ENCODE measurements at regions not wholly inside any gene's neighbourhood (a gene's known extent, or its start where the extent isn't known, plus 50 kb on each side); places are given as distances from the start of the nearest gene placed in this dataset.
A peak's percentile ranks its signal among the peaks of the same experiment; 100 is the strongest.

DNA sequence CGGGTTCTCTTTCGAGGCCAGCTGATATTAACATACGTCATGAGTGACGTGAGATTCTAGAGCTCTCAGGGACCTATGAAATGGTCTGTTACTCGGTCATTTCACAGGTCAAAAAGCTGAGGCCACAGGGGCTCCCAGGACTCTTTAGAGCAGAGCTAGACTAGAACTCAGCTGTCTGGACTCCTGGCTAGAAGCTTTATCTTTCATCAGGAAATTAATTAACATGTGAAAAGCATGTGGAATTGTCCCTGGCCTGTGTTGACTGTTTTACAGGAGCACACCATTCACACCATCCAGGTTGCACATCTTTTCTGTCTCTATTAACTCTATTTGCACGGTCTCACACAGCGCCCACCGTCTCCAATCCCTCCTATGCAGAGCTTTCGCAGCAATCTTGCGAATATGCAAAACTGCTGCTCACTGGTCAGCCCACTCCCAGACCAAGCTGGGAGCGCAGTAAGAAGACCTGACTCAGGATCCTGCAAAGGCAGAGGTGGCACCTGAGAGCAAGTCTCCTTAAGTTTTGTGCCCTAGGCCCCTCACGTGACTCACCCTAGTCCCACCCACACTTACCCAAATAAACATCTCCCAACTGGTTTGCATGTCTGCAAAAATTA, 522.5 kb downstream of the CD83 start (continued):
- TF ChIP-seq RELA (CRISPR knock-in tag; IDR thresholded peaks at IDR 0.05; ENCODE audit: borderline replicate concordance) (no peak), FOXK1 (CRISPR knock-in tag; IDR thresholded peaks at IDR 0.05) (peak; percentile 57; the same call in 1 of the 2 replicates), ESRRA (CRISPR knock-in tag; IDR thresholded peaks at IDR 0.05; ENCODE audit: borderline replicate concordance) (no peak), JUN (CRISPR knock-in tag; IDR thresholded peaks at IDR 0.05) (no peak), KAT7 (CRISPR knock-in tag; IDR thresholded peaks at IDR 0.05; ENCODE audit: borderline replicate concordance) (no peak), SOX15 (CRISPR knock-in tag; IDR thresholded peaks at IDR 0.05) (no peak), CBFB (CRISPR knock-in tag; IDR thresholded peaks at IDR 0.05; ENCODE audit: low read depth) (no peak)
- TF ChIP-seq, protein P1, sequence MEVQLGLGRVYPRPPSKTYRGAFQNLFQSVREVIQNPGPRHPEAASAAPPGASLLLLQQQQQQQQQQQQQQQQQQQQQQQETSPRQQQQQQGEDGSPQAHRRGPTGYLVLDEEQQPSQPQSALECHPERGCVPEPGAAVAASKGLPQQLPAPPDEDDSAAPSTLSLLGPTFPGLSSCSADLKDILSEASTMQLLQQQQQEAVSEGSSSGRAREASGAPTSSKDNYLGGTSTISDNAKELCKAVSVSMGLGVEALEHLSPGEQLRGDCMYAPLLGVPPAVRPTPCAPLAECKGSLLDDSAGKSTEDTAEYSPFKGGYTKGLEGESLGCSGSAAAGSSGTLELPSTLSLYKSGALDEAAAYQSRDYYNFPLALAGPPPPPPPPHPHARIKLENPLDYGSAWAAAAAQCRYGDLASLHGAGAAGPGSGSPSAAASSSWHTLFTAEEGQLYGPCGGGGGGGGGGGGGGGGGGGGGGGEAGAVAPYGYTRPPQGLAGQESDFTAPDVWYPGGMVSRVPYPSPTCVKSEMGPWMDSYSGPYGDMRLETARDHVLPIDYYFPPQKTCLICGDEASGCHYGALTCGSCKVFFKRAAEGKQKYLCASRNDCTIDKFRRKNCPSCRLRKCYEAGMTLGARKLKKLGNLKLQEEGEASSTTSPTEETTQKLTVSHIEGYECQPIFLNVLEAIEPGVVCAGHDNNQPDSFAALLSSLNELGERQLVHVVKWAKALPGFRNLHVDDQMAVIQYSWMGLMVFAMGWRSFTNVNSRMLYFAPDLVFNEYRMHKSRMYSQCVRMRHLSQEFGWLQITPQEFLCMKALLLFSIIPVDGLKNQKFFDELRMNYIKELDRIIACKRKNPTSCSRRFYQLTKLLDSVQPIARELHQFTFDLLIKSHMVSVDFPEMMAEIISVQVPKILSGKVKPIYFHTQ (CRISPR knock-in tag; IDR thresholded peaks at IDR 0.05): no peak
- TF ChIP-seq, protein P2, sequence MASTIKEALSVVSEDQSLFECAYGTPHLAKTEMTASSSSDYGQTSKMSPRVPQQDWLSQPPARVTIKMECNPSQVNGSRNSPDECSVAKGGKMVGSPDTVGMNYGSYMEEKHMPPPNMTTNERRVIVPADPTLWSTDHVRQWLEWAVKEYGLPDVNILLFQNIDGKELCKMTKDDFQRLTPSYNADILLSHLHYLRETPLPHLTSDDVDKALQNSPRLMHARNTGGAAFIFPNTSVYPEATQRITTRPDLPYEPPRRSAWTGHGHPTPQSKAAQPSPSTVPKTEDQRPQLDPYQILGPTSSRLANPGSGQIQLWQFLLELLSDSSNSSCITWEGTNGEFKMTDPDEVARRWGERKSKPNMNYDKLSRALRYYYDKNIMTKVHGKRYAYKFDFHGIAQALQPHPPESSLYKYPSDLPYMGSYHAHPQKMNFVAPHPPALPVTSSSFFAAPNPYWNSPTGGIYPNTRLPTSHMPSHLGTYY (CRISPR knock-in tag; IDR thresholded peaks at IDR 0.05): no peak
- TF ChIP-seq, protein P3, sequence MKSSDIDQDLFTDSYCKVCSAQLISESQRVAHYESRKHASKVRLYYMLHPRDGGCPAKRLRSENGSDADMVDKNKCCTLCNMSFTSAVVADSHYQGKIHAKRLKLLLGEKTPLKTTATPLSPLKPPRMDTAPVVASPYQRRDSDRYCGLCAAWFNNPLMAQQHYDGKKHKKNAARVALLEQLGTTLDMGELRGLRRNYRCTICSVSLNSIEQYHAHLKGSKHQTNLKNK (CRISPR knock-in tag; IDR thresholded peaks at IDR 0.05): no peak
- TF ChIP-seq, protein P4, sequence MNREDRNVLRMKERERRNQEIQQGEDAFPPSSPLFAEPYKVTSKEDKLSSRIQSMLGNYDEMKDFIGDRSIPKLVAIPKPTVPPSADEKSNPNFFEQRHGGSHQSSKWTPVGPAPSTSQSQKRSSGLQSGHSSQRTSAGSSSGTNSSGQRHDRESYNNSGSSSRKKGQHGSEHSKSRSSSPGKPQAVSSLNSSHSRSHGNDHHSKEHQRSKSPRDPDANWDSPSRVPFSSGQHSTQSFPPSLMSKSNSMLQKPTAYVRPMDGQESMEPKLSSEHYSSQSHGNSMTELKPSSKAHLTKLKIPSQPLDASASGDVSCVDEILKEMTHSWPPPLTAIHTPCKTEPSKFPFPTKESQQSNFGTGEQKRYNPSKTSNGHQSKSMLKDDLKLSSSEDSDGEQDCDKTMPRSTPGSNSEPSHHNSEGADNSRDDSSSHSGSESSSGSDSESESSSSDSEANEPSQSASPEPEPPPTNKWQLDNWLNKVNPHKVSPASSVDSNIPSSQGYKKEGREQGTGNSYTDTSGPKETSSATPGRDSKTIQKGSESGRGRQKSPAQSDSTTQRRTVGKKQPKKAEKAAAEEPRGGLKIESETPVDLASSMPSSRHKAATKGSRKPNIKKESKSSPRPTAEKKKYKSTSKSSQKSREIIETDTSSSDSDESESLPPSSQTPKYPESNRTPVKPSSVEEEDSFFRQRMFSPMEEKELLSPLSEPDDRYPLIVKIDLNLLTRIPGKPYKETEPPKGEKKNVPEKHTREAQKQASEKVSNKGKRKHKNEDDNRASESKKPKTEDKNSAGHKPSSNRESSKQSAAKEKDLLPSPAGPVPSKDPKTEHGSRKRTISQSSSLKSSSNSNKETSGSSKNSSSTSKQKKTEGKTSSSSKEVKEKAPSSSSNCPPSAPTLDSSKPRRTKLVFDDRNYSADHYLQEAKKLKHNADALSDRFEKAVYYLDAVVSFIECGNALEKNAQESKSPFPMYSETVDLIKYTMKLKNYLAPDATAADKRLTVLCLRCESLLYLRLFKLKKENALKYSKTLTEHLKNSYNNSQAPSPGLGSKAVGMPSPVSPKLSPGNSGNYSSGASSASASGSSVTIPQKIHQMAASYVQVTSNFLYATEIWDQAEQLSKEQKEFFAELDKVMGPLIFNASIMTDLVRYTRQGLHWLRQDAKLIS (CRISPR knock-in tag; IDR thresholded peaks at IDR 0.05; ENCODE audit: borderline replicate concordance): no peak
- TF ChIP-seq, protein P5, sequence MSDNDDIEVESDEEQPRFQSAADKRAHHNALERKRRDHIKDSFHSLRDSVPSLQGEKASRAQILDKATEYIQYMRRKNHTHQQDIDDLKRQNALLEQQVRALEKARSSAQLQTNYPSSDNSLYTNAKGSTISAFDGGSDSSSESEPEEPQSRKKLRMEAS (CRISPR knock-in tag; IDR thresholded peaks at IDR 0.05): 0 out of 2 replicates have a peak, but pooled peaks have one; percentile 44

DNA sequence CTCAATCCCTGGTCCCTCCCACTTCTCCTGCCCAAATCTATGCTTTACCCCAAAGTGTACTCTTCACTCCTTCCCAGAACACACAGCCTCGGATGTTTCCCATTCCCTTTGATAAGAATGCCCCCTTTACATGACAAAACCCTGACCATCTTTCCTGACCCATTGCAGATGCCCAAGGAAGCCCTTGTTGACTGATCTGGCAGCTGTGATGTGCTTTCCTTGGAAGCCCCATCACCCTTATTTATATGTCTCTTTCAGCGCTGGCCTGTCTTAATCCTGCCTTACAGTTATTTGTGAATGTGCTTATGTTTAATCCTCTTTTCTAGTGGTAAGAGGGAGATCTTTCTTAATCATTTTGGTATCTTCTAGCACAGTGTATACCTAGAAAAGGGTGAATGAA, 523.1 kb downstream of the CD83 start:
- peak overlapping the region; percentile 41 for H3K4me3 Mint-ChIP-seq
- DNase-seq (ENCODE audit: low spot score): no peak
- H3K27ac Mint-ChIP-seq: peak overlapping the region; percentile 96
- H3K4me1 Mint-ChIP-seq: peaks cover 68% of the 10 kb centered on the region
- ChIA-PET POLR2A (no interaction called here), CTCF (interaction anchor here (1.2 to 2.1 kb wide), 3 partner anchors 71 to 512 kb away, joined by 3 to 6 read pairs (median 3); no protein-coding TSS in a partner anchor)
- H3K9me3 Mint-ChIP-seq: no peaks in the 10 kb centered on the region
- H3K36me3 Mint-ChIP-seq: no peaks in the 10 kb centered on the region
- no peak for ATAC-seq
- no peaks in the 10 kb centered on the region for H3K27me3 Mint-ChIP-seq (ENCODE audit: low read depth)
- TF ChIP-seq TEAD1 (CRISPR knock-in tag; IDR thresholded peaks at IDR 0.05): no peak
- TF ChIP-seq, protein P6, sequence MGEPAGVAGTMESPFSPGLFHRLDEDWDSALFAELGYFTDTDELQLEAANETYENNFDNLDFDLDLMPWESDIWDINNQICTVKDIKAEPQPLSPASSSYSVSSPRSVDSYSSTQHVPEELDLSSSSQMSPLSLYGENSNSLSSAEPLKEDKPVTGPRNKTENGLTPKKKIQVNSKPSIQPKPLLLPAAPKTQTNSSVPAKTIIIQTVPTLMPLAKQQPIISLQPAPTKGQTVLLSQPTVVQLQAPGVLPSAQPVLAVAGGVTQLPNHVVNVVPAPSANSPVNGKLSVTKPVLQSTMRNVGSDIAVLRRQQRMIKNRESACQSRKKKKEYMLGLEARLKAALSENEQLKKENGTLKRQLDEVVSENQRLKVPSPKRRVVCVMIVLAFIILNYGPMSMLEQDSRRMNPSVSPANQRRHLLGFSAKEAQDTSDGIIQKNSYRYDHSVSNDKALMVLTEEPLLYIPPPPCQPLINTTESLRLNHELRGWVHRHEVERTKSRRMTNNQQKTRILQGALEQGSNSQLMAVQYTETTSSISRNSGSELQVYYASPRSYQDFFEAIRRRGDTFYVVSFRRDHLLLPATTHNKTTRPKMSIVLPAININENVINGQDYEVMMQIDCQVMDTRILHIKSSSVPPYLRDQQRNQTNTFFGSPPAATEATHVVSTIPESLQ (CRISPR knock-in tag; IDR thresholded peaks at IDR 0.05): no peak
- no peak for TF ChIP-seq ZNF396 (CRISPR knock-in tag; IDR thresholded peaks at IDR 0.05; ENCODE audit: borderline replicate concordance)
- TF ChIP-seq, protein P2 (CRISPR knock-in tag; IDR thresholded peaks at IDR 0.05): no peak
- TF ChIP-seq, protein P7, sequence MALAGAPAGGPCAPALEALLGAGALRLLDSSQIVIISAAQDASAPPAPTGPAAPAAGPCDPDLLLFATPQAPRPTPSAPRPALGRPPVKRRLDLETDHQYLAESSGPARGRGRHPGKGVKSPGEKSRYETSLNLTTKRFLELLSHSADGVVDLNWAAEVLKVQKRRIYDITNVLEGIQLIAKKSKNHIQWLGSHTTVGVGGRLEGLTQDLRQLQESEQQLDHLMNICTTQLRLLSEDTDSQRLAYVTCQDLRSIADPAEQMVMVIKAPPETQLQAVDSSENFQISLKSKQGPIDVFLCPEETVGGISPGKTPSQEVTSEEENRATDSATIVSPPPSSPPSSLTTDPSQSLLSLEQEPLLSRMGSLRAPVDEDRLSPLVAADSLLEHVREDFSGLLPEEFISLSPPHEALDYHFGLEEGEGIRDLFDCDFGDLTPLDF (CRISPR knock-in tag; IDR thresholded peaks at IDR 0.05): no peak
- no peak for TF ChIP-seq IRF2 (CRISPR knock-in tag; IDR thresholded peaks at IDR 0.05; ENCODE audit: borderline replicate concordance, low read depth)
- no peak for TF ChIP-seq HMGA2 (CRISPR knock-in tag; IDR thresholded peaks at IDR 0.05)
- TF ChIP-seq, protein P8, sequence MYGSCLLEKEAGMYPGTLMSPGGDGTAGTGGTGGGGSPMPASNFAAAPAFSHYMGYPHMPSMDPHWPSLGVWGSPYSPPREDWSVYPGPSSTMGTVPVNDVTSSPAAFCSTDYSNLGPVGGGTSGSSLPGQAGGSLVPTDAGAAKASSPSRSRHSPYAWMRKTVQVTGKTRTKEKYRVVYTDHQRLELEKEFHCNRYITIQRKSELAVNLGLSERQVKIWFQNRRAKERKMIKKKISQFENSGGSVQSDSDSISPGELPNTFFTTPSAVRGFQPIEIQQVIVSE (CRISPR knock-in tag; IDR thresholded peaks at IDR 0.05; ENCODE audit: borderline replicate concordance): no peak
- TF ChIP-seq, protein P3 (CRISPR knock-in tag; IDR thresholded peaks at IDR 0.05): no peak
- TF ChIP-seq TCF7 (CRISPR knock-in tag; IDR thresholded peaks at IDR 0.05; ENCODE audit: low read depth): no peak
- no peak for TF ChIP-seq CREM (CRISPR knock-in tag; IDR thresholded peaks at IDR 0.05)
